ENCODE measurements at regions not wholly inside any gene's neighbourhood (a gene's known extent, or its start where the extent isn't known, plus 50 kb on each side); places are given as distances from the start of the nearest gene placed in this dataset.

- Mint-ChIP-seq H3K9me3 (ENCODE audit: unreplicated experiment) (peaks cover 2% of the 10 kb centered on the region), H3K4me3 (ENCODE audit: unreplicated experiment) (no peak overlapping the region), H3K27ac (ENCODE audit: unreplicated experiment) (no peak overlapping the region), H3K36me3 (ENCODE audit: low read depth, unreplicated experiment) (peaks cover 2% of the 10 kb centered on the region), H3K27me3 (ENCODE audit: low read depth, unreplicated experiment) (peaks cover 36% of the 10 kb centered on the region), H3K4me1 (ENCODE audit: low read depth, unreplicated experiment) (no peaks in the 10 kb centered on the region)
- Histone ChIP-seq H4K20me1 (ENCODE audit: insufficient read depth, low read length) (no peaks in the 10 kb centered on the region), H3K4me2 (ENCODE audit: low read length) (no peak overlapping the region), H3K9ac (ENCODE audit: low read length) (no peak overlapping the region), H3K4me3 (ENCODE audit: insufficient read depth, low read depth, low read length) (no peak overlapping the region), H3K36me3 (ENCODE audit: insufficient read depth, low read length) (no peaks in the 10 kb centered on the region), H3K4me1 (ENCODE audit: insufficient read depth, low read length) (no peaks in the 10 kb centered on the region), H3K9me3 (ENCODE audit: insufficient read depth, low read depth, low read length) (peaks cover 3% of the 10 kb centered on the region), H3K27me3 (ENCODE audit: insufficient read depth, low read length) (no peaks in the 10 kb centered on the region), H3K27ac (ENCODE audit: low read depth, low read length) (no peak overlapping the region), H3K79me2 (ENCODE audit: insufficient read depth, low read length) (no peaks in the 10 kb centered on the region), H2AFZ (ENCODE audit: low read depth, low read length) (no peak overlapping the region)
- TF ChIP-seq CTCF (IDR thresholded peaks at IDR 0.05; ENCODE audit: insufficient read depth, low read depth, low read length) (no peak), EZH2 (IDR thresholded peaks at IDR 0.05; ENCODE audit: insufficient read depth, low read length) (no peak)
- DNase-seq (ENCODE audit: low read depth): no peak
- no peak for FAIRE-seq
Measured at GRCh38 chr5:2165615-2166305, 283.0 kb upstream of the IRX4 start.

GRCh38 chr5:2165203-2165602 is 282.5 kb upstream of the IRX4 start:
- TF ChIP-seq CTCF (IDR thresholded peaks at IDR 0.05; ENCODE audit: insufficient read depth, low read depth, low read length): no peak
- TF ChIP-seq EZH2 (IDR thresholded peaks at IDR 0.05; ENCODE audit: insufficient read depth, low read length): no peak
- Histone ChIP-seq H3K27me3 (ENCODE audit: insufficient read depth, low read length) (no peaks in the 10 kb centered on the region), H3K36me3 (ENCODE audit: insufficient read depth, low read length) (no peaks in the 10 kb centered on the region), H3K79me2 (ENCODE audit: insufficient read depth, low read length) (no peaks in the 10 kb centered on the region), H3K4me3 (ENCODE audit: insufficient read depth, low read depth, low read length) (no peak overlapping the region), H3K4me2 (ENCODE audit: low read length) (no peak overlapping the region), H3K9ac (ENCODE audit: low read length) (no peak overlapping the region), H2AFZ (ENCODE audit: low read depth, low read length) (no peak overlapping the region), H3K9me3 (ENCODE audit: insufficient read depth, low read depth, low read length) (peaks cover 3% of the 10 kb centered on the region), H4K20me1 (ENCODE audit: insufficient read depth, low read length) (no peaks in the 10 kb centered on the region), H3K27ac (ENCODE audit: low read depth, low read length) (no peak overlapping the region), H3K4me1 (ENCODE audit: insufficient read depth, low read length) (no peaks in the 10 kb centered on the region)
- Mint-ChIP-seq H3K36me3 (ENCODE audit: low read depth, unreplicated experiment) (peaks cover 2% of the 10 kb centered on the region), H3K27me3 (ENCODE audit: low read depth, unreplicated experiment) (peaks cover 31% of the 10 kb centered on the region), H3K27ac (ENCODE audit: unreplicated experiment) (no peak overlapping the region), H3K4me1 (ENCODE audit: low read depth, unreplicated experiment) (no peaks in the 10 kb centered on the region), H3K4me3 (ENCODE audit: unreplicated experiment) (no peak overlapping the region), H3K9me3 (ENCODE audit: unreplicated experiment) (peaks cover 2% of the 10 kb centered on the region)
- DNase-seq (ENCODE audit: low read depth) (no peak), FAIRE-seq (no peak)

- Mint-ChIP-seq H3K4me1 (ENCODE audit: low read depth, unreplicated experiment) (no peaks in the 10 kb centered on the region), H3K27ac (ENCODE audit: unreplicated experiment) (no peak overlapping the region), H3K9me3 (ENCODE audit: unreplicated experiment) (peaks cover 2% of the 10 kb centered on the region), H3K27me3 (ENCODE audit: low read depth, unreplicated experiment) (peaks cover 30% of the 10 kb centered on the region), H3K4me3 (ENCODE audit: unreplicated experiment) (no peak overlapping the region), H3K36me3 (ENCODE audit: low read depth, unreplicated experiment) (peaks cover 2% of the 10 kb centered on the region)
- H2AFZ ChIP-seq (ENCODE audit: low read depth, low read length): no peak overlapping the region
- DNase-seq (ENCODE audit: low read depth) (no peak), FAIRE-seq (no peak)
- no peak overlapping the region for H3K27ac ChIP-seq (ENCODE audit: low read depth, low read length)
- no peaks in the 10 kb centered on the region for H4K20me1 ChIP-seq (ENCODE audit: insufficient read depth, low read length)
- no peak overlapping the region for H3K9ac ChIP-seq (ENCODE audit: low read length)
- no peaks in the 10 kb centered on the region for H3K27me3 ChIP-seq (ENCODE audit: insufficient read depth, low read length)
- H3K4me2 ChIP-seq (ENCODE audit: low read length): no peak overlapping the region
- no peak overlapping the region for H3K4me3 ChIP-seq (ENCODE audit: insufficient read depth, low read depth, low read length)
- peaks cover 3% of the 10 kb centered on the region for H3K9me3 ChIP-seq (ENCODE audit: insufficient read depth, low read depth, low read length)
- H3K79me2 ChIP-seq (ENCODE audit: insufficient read depth, low read length): no peaks in the 10 kb centered on the region
- no peak for TF ChIP-seq EZH2 (IDR thresholded peaks at IDR 0.05; ENCODE audit: insufficient read depth, low read length)
- TF ChIP-seq CTCF (IDR thresholded peaks at IDR 0.05; ENCODE audit: insufficient read depth, low read depth, low read length): no peak
- H3K4me1 ChIP-seq (ENCODE audit: insufficient read depth, low read length): no peaks in the 10 kb centered on the region
- no peaks in the 10 kb centered on the region for H3K36me3 ChIP-seq (ENCODE audit: insufficient read depth, low read length)
Measured at GRCh38 chr5:2164586-2164985, 281.9 kb upstream of the IRX4 start.

Measured in astrocyte (in vitro differentiated cells and primary cell).